ENCODE measurements at regions not wholly inside any gene's neighbourhood (a gene's known extent, or its start where the extent isn't known, plus 50 kb on each side); places are given as distances from the start of the nearest gene placed in this dataset.
"Not testable (repeated sequence)": the region's sequence is repeated elsewhere in the genome, so short reads cannot be mapped to it uniquely, and the experiment has no call there.

- DNase-seq (ENCODE audit: low spot score), result no peak
These were observed 318.8 kb upstream of the PPARGC1A start for GRCh38 chr4:24208691-24209090.

GRCh38 chr4:24204708-24205107, 314.9 kb upstream of the PPARGC1A start:
- not testable (repeated sequence) for DNase-seq (ENCODE audit: low spot score)

GRCh38 chr4:24203926-24204325, 314.1 kb upstream of the PPARGC1A start:
- no peak for DNase-seq (ENCODE audit: low spot score)

- no peak for DNase-seq (ENCODE audit: low spot score)
These were observed 312.7 kb upstream of the PPARGC1A start for GRCh38 chr4:24202579-24202978.

GRCh38 chr4:24197955-24198354, 308.1 kb upstream of the PPARGC1A start:
- no peak for DNase-seq (ENCODE audit: low spot score)

GRCh38 chr4:24196785-24197184, 306.9 kb upstream of the PPARGC1A start:
- no peak for DNase-seq (ENCODE audit: low spot score)

- no peak for DNase-seq (ENCODE audit: low spot score)
These were observed 306.3 kb upstream of the PPARGC1A start for GRCh38 chr4:24195991-24196736.

- no peak for DNase-seq (ENCODE audit: low spot score)
These were observed 302.3 kb upstream of the PPARGC1A start for GRCh38 chr4:24192018-24192641.

- DNase-seq (ENCODE audit: low spot score), result no peak
These were observed 301.2 kb upstream of the PPARGC1A start for GRCh38 chr4:24190761-24191695.

- no peak for DNase-seq (ENCODE audit: low spot score)
These were observed 298.6 kb upstream of the PPARGC1A start for GRCh38 chr4:24188459-24188858.

- DNase-seq (ENCODE audit: low spot score), result no peak
These were observed 296.6 kb upstream of the PPARGC1A start for GRCh38 chr4:24186466-24186865.

GRCh38 chr4:24181005-24181404, 291.2 kb upstream of the PPARGC1A start:
- DNase-seq (ENCODE audit: low spot score), result no peak

GRCh38 chr4:24180586-24180985, 290.7 kb upstream of the PPARGC1A start:
- no peak for DNase-seq (ENCODE audit: low spot score)

GRCh38 chr4:24179201-24179840, 289.5 kb upstream of the PPARGC1A start:
- DNase-seq (ENCODE audit: low spot score), result no peak

GRCh38 chr4:24177443-24177842, 287.6 kb upstream of the PPARGC1A start:
- DNase-seq (ENCODE audit: low spot score), result not testable (repeated sequence)

GRCh38 chr4:24175707-24176106, 285.9 kb upstream of the PPARGC1A start:
- DNase-seq (ENCODE audit: low spot score), result no peak

GRCh38 chr4:24174602-24175001, 284.8 kb upstream of the PPARGC1A start:
- DNase-seq (ENCODE audit: low spot score), result no peak

GRCh38 chr4:24172406-24172805, 282.6 kb upstream of the PPARGC1A start:
- no peak for DNase-seq (ENCODE audit: low spot score)

- no peak for DNase-seq (ENCODE audit: low spot score)
These were observed 280.1 kb upstream of the PPARGC1A start for GRCh38 chr4:24169956-24170355.

GRCh38 chr4:24168658-24169057, 278.8 kb upstream of the PPARGC1A start:
- no peak for DNase-seq (ENCODE audit: low spot score)

GRCh38 chr4:24166501-24166900, 276.7 kb upstream of the PPARGC1A start:
- DNase-seq (ENCODE audit: low spot score), result no peak

- DNase-seq (ENCODE audit: low spot score), result no peak
These were observed 274.9 kb upstream of the PPARGC1A start for GRCh38 chr4:24164797-24165196.
